ENCODE measurements at regions not wholly inside any gene's neighbourhood (a gene's known extent, or its start where the extent isn't known, plus 50 kb on each side); places are given as distances from the start of the nearest gene placed in this dataset.

GRCh38 chr21:35350965-35351364 is 301.9 kb upstream of the RUNX1 start:
- peak; percentile 54 for DNase-seq
- H3K4me3 ChIP-seq = no peak overlapping the region
- H3F3A ChIP-seq (ENCODE audit: insufficient read depth) = peaks cover 33% of the 10 kb centered on the region
- H3K36me3 ChIP-seq (ENCODE audit: low read depth) = no peaks in the 10 kb centered on the region
- no peak for TF ChIP-seq EZH2 (IDR thresholded peaks at IDR 0.05; ENCODE audit: insufficient read depth, poor library complexity, severe bottlenecking)
- TF ChIP-seq EZH2phosphoT487 (IDR thresholded peaks at IDR 0.05; ENCODE audit: insufficient read depth, low read depth) = no peak
- H3K4me2 ChIP-seq (ENCODE audit: unreplicated experiment) = no peak overlapping the region
- H3K9me3 ChIP-seq (ENCODE audit: low read depth) = no peaks in the 10 kb centered on the region
- 65 to 72% methylated on average over 2 of the region's 2 CpGs for WGBS, 2 experiments (ENCODE audit: low coverage in 1 of 2, low lambda C conversion rate in 2 of 2, missing lambda C conversion rate in 2 of 2)
- no peaks in the 10 kb centered on the region for H3K79me2 ChIP-seq (ENCODE audit: insufficient read depth)
- H3K27ac ChIP-seq = peak overlapping the region; percentile 72
- H3K9me2 ChIP-seq (ENCODE audit: insufficient read depth) = no peaks in the 10 kb centered on the region
- no peaks in the 10 kb centered on the region for H3K27me3 ChIP-seq (replicated peaks; ENCODE audit: insufficient read depth)
- no peak overlapping the region; the same call in 1 of the 2 replicates for H3K9ac ChIP-seq
- peaks cover 40% of the 10 kb centered on the region for H3K4me1 ChIP-seq (ENCODE audit: insufficient read depth)
- in situ Hi-C loops (cut with MboI) = no loop called here
- no peak overlapping the region for H2AFZ ChIP-seq
- no peaks in the 10 kb centered on the region for H4K20me1 ChIP-seq (ENCODE audit: insufficient read depth)

DNA sequence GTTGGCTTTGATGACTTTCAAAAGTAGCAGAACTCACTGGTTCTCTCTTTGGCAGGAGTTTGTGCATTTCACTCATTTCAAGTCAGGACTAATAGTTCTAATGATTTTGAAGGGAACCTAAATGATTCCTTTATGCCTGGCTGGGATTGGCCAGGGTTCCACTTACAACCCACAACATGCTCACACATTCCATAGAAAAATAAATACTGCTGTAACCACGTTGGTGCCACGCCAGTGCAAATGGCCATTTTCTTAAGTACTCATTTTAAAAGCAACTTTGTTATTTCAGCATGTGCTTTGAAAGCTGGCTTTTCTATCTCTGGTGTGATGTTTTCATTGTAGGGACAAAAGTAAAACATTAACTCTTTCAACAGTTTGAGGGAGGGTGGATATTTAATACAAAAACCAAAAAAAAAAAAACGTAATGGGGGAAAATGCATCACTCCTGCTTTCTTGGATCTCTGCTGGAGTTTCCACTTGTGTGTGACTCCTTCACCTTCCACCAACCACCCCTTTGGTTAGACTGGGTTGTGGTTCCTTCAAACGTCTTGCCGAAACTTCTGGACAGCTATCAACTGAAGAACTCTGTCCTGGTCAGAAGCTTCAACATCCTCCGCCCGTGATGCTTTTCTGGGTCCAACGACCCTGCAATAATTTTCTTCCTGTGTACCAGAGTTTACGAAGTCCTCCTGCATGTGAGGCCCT is 300.4 kb upstream of the RUNX1 start:
- Histone ChIP-seq H3K4me2 (ENCODE audit: unreplicated experiment) (peak overlapping the region; percentile 16), H3K9ac (no peak overlapping the region), H3K4me3 (no peak overlapping the region), H3K9me2 (ENCODE audit: insufficient read depth) (no peaks in the 10 kb centered on the region), H3K36me3 (ENCODE audit: low read depth) (no peaks in the 10 kb centered on the region), H3K27ac (0 out of 2 replicates have a peak overlapping the region, but pooled peaks have one; percentile 19), H2AFZ (no peak overlapping the region), H3K27me3 (replicated peaks; ENCODE audit: insufficient read depth) (no peaks in the 10 kb centered on the region), H3K9me3 (ENCODE audit: low read depth) (no peaks in the 10 kb centered on the region), H3F3A (ENCODE audit: insufficient read depth) (peaks cover 33% of the 10 kb centered on the region), H3K79me2 (ENCODE audit: insufficient read depth) (no peaks in the 10 kb centered on the region), H3K4me1 (ENCODE audit: insufficient read depth) (peaks cover 41% of the 10 kb centered on the region), H4K20me1 (ENCODE audit: insufficient read depth) (no peaks in the 10 kb centered on the region)
- TF ChIP-seq EZH2phosphoT487 (IDR thresholded peaks at IDR 0.05; ENCODE audit: insufficient read depth, low read depth) = no peak
- TF ChIP-seq EZH2 (IDR thresholded peaks at IDR 0.05; ENCODE audit: insufficient read depth, poor library complexity, severe bottlenecking) = no peak
- 74 to 76% methylated on average over 9 of the region's 9 CpGs for WGBS, 2 experiments (ENCODE audit: low coverage in 1 of 2, low lambda C conversion rate in 2 of 2, missing lambda C conversion rate in 2 of 2)
- peak; percentile 49 for DNase-seq
- in situ Hi-C loops (cut with MboI) = no loop called here

GRCh38 chr21:35348686-35349085 is 299.6 kb upstream of the RUNX1 start:
- Histone ChIP-seq H3K27me3 (replicated peaks; ENCODE audit: insufficient read depth) (no peaks in the 10 kb centered on the region), H3F3A (ENCODE audit: insufficient read depth) (peaks cover 33% of the 10 kb centered on the region), H3K27ac (0 out of 2 replicates have a peak overlapping the region, but pooled peaks have one; percentile 19), H3K9me3 (ENCODE audit: low read depth) (no peaks in the 10 kb centered on the region), H3K79me2 (ENCODE audit: insufficient read depth) (no peaks in the 10 kb centered on the region), H2AFZ (no peak overlapping the region), H3K9ac (no peak overlapping the region), H3K4me1 (ENCODE audit: insufficient read depth) (peaks cover 41% of the 10 kb centered on the region), H4K20me1 (ENCODE audit: insufficient read depth) (no peaks in the 10 kb centered on the region), H3K4me2 (ENCODE audit: unreplicated experiment) (peak overlapping the region; percentile 16), H3K36me3 (ENCODE audit: low read depth) (no peaks in the 10 kb centered on the region), H3K9me2 (ENCODE audit: insufficient read depth) (no peaks in the 10 kb centered on the region), H3K4me3 (no peak overlapping the region)
- TF ChIP-seq EZH2phosphoT487 (IDR thresholded peaks at IDR 0.05; ENCODE audit: insufficient read depth, low read depth) = no peak
- TF ChIP-seq EZH2 (IDR thresholded peaks at IDR 0.05; ENCODE audit: insufficient read depth, poor library complexity, severe bottlenecking) = no peak
- in situ Hi-C loops (cut with MboI) = no loop called here
- 3 to 8% methylated on average over 1 of the region's 1 CpG for WGBS, 2 experiments (ENCODE audit: low coverage in 1 of 2, low lambda C conversion rate in 2 of 2, missing lambda C conversion rate in 2 of 2)
- peak; percentile 23 for DNase-seq

DNA sequence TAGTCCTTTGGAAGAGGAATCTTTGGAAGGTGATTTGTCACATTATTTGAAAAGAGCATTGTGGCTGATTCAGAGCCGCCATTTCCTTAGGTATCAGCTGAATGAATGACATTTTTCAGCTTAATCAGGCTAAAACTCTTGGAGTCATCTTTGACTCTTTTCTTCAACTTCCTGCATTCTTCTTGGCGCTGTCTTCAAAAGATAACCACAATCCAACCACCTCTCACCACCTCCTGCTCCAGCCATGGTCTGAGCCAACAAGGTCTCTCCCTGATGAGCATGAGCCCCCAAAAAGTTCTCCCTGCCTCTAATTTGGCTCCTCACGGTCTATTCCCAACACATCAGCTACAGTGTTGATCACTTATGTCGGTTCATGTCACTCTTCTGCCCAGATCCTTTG is 297.6 kb upstream of the RUNX1 start:
- WGBS, 2 experiments (ENCODE audit: low coverage in 1 of 2, low lambda C conversion rate in 2 of 2, missing lambda C conversion rate in 2 of 2) = 92 to 96% methylated on average over 4 of the region's 4 CpGs
- Histone ChIP-seq H4K20me1 (ENCODE audit: insufficient read depth) (no peaks in the 10 kb centered on the region), H3K36me3 (ENCODE audit: low read depth) (no peaks in the 10 kb centered on the region), H3K4me2 (ENCODE audit: unreplicated experiment) (no peak overlapping the region), H3K9me3 (ENCODE audit: low read depth) (no peaks in the 10 kb centered on the region), H3K9me2 (ENCODE audit: insufficient read depth) (no peaks in the 10 kb centered on the region), H3K27ac (no peak overlapping the region), H3K4me1 (ENCODE audit: insufficient read depth) (peaks cover 28% of the 10 kb centered on the region), H3K27me3 (replicated peaks; ENCODE audit: insufficient read depth) (no peaks in the 10 kb centered on the region), H3F3A (ENCODE audit: insufficient read depth) (peaks cover 19% of the 10 kb centered on the region), H3K9ac (no peak overlapping the region), H3K79me2 (ENCODE audit: insufficient read depth) (no peaks in the 10 kb centered on the region), H3K4me3 (no peak overlapping the region), H2AFZ (no peak overlapping the region)
- no peak for DNase-seq
- in situ Hi-C loops (cut with MboI) = no loop called here
- TF ChIP-seq EZH2 (IDR thresholded peaks at IDR 0.05; ENCODE audit: insufficient read depth, poor library complexity, severe bottlenecking) (no peak), EZH2phosphoT487 (IDR thresholded peaks at IDR 0.05; ENCODE audit: insufficient read depth, low read depth) (no peak)
